ENCODE measurements at regions not wholly inside any gene's neighbourhood (a gene's known extent, or its start where the extent isn't known, plus 50 kb on each side); places are given as distances from the start of the nearest gene placed in this dataset.

DNA sequence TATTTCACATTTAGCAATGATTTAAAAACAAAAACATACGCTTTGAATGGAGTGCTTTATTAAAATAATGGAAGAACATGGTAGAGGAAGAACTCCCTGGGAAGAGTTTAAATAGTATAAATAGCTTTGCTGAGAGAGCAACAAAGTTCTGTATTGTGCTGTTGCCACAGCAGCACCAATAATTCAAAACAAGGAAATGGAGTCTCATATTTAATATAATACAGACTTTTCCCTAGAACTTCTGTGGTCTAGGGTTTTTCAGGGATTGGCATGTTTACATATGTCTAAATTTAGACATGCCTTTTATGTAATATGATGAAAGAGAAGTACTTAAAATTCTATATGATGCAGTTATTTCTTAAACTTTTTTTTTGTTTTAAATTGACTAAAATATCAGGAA lies 217.2 kb upstream of the HDAC9 start:
- TF ChIP-seq YY1 (IDR thresholded peaks at IDR 0.05; ENCODE audit: low read depth) (no peak), TAF1 (IDR thresholded peaks at IDR 0.05; ENCODE audit: low read depth) (no peak), EGR1 (IDR thresholded peaks at IDR 0.05) (no peak), CEBPB (IDR thresholded peaks at IDR 0.05) (no peak), NFIC (IDR thresholded peaks at IDR 0.05) (no peak), RAD21 (IDR thresholded peaks at IDR 0.05; ENCODE audit: low read depth) (no peak), EP300 (IDR thresholded peaks at IDR 0.05; ENCODE audit: borderline replicate concordance) (no peak), REST (IDR thresholded peaks at IDR 0.05; ENCODE audit: low read depth) (no peak), CREB1 (IDR thresholded peaks at IDR 0.05; ENCODE audit: low read depth) (no peak), TEAD4 (IDR thresholded peaks at IDR 0.05) (no peak)
- TF ChIP-seq, protein P1, sequence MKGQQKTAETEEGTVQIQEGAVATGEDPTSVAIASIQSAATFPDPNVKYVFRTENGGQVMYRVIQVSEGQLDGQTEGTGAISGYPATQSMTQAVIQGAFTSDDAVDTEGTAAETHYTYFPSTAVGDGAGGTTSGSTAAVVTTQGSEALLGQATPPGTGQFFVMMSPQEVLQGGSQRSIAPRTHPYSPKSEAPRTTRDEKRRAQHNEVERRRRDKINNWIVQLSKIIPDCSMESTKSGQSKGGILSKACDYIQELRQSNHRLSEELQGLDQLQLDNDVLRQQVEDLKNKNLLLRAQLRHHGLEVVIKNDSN (IDR thresholded peaks at IDR 0.05): no peak
- TF ChIP-seq, protein P2, sequence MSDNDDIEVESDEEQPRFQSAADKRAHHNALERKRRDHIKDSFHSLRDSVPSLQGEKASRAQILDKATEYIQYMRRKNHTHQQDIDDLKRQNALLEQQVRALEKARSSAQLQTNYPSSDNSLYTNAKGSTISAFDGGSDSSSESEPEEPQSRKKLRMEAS (IDR thresholded peaks at IDR 0.05): no peak

Measured in Ishikawa (cell line).